IMR-90 (cell line): ENCODE measurements at regions not wholly inside any gene's neighbourhood (a gene's known extent, or its start where the extent isn't known, plus 50 kb on each side); places are given as distances from the start of the nearest gene placed in this dataset.

ENCODE experiments used
- ATAC-seq: fragments of 200-7000 bp; cut with Tn5 transposase; 2 replicates; pipeline ENCODE4 v1.9.1; 2020; ENCODE audit warnings: low read depth, mild to moderate bottlenecking, moderate library complexity
- BruUV-seq: library from RNA; stranded (reverse); fragments of 400-500 nt; replicated peaks from 2 replicates; lab custom pipeline; 2021; lab: Mats Ljungman, UMichigan
- CTCF ChIA-PET: fragments of 300-600 bp; formaldehyde crosslinking; extraction: SDS; loops from one replicate; lab custom pipeline; 2021; ENCODE audit warnings: antibody characterized with exemption; lab: Yijun Ruan, JAX
- POLR2A ChIA-PET: fragments of 300-600 bp; sonication (Branson Sonifier 250); formaldehyde crosslinking; loops from one replicate; lab custom pipeline; 2022; ENCODE audit warnings: antibody characterized with exemption; ENCODE audit not compliant: unreplicated experiment; lab: Charles Lee
- DNase-seq: peaks from one replicate; pipeline ENCODE4 v3.0.0; 2013
- H2AFZ ChIP-seq: replicated peaks from 2 replicates; pipeline ENCODE3; 2013; ENCODE audit warnings: low read length, mild to moderate bottlenecking; ENCODE audit not compliant: poor library complexity
- H2AK5ac ChIP-seq: 2 replicates; pipeline ENCODE4 v1.6.1; 2013; ENCODE audit warnings: low read depth, low read length, inconsistent platforms
- H2AK9ac ChIP-seq: replicated peaks from 2 replicates; pipeline ENCODE3; 2013; ENCODE audit warnings: mild to moderate bottlenecking, low read depth, low read length, moderate library complexity; ENCODE audit not compliant: poor library complexity
- H2BK120ac ChIP-seq: 2 replicates; pipeline ENCODE4 v1.6.1; 2013; ENCODE audit warnings: low read depth, low read length, inconsistent platforms
- H2BK15ac ChIP-seq: 3 replicates; pipeline ENCODE4 v1.6.1; 2013; ENCODE audit warnings: low read depth, low read length, inconsistent platforms
- H2BK20ac ChIP-seq: 2 replicates; pipeline ENCODE4 v1.6.1; 2013; ENCODE audit warnings: low read depth, mild to moderate bottlenecking, inconsistent platforms, low read length, moderate library complexity
- H2BK5ac ChIP-seq: 2 replicates; pipeline ENCODE4 v1.6.1; 2013; ENCODE audit warnings: mild to moderate bottlenecking, low read depth, low read length, inconsistent platforms; ENCODE audit not compliant: poor library complexity, severe bottlenecking
- H3K14ac ChIP-seq: replicated peaks from 2 replicates; pipeline ENCODE4 v1.6.1; 2013; ENCODE audit warnings: low read depth, low read length, inconsistent platforms
- H3K18ac ChIP-seq: 2 replicates; pipeline ENCODE4 v1.6.1; 2013; ENCODE audit warnings: low read depth, low read length, control low read depth
- H3K23ac ChIP-seq: 2 replicates; pipeline ENCODE4 v1.6.1; 2013; ENCODE audit warnings: low read depth, low read length, inconsistent platforms
- H3K27ac ChIP-seq: 2 replicates; pipeline ENCODE4 v1.5.1; 2013; ENCODE audit warnings: mild to moderate bottlenecking, control low read depth, low read length; ENCODE audit not compliant: insufficient read depth
- H3K27me3 ChIP-seq: 2 replicates; pipeline ENCODE4 v1.6.1; 2013; ENCODE audit warnings: low read length; ENCODE audit not compliant: control insufficient read depth, insufficient read depth
- H3K36me3 ChIP-seq: 2 replicates; pipeline ENCODE4 v1.6.1; 2013; ENCODE audit warnings: low read length, mixed read lengths; ENCODE audit not compliant: control insufficient read depth, insufficient read depth
- H3K4ac ChIP-seq: 2 replicates; pipeline ENCODE4 v1.6.1; 2013; ENCODE audit warnings: low read depth, low read length, inconsistent platforms
- H3K4me1 ChIP-seq: 2 replicates; pipeline ENCODE4 v1.6.1; 2013; ENCODE audit warnings: low read length, mixed read lengths; ENCODE audit not compliant: control insufficient read depth, insufficient read depth
- H3K4me2 ChIP-seq: 2 replicates; pipeline ENCODE4 v1.6.1; 2013; ENCODE audit warnings: low read depth, mild to moderate bottlenecking, control low read depth, low read length, moderate library complexity
- H3K4me3 ChIP-seq: 2 replicates; pipeline ENCODE4 v1.5.1; 2013; ENCODE audit warnings: low read depth, mild to moderate bottlenecking, control low read depth, low read length, moderate library complexity; ENCODE audit not compliant: insufficient read depth
- H3K56ac ChIP-seq: 2 replicates; pipeline ENCODE4 v1.6.1; 2013; ENCODE audit warnings: low read length, inconsistent platforms; ENCODE audit not compliant: insufficient read depth; ENCODE audit errors: extremely low read depth
- H3K79me1 ChIP-seq, 2 experiments: 2 replicates each; pipeline ENCODE4 v1.6.1; 2013; ENCODE audit warnings: low read length in 2 of 2, inconsistent platforms in 1 of 2, low read depth in 1 of 2
- H3K9ac ChIP-seq: 2 replicates; pipeline ENCODE4 v1.6.1; 2013; ENCODE audit warnings: low read depth, low read length, control low read depth
- H3K9me1 ChIP-seq: 2 replicates; pipeline ENCODE4 v1.6.1; 2013; ENCODE audit warnings: low read length, inconsistent platforms; ENCODE audit not compliant: insufficient read depth
- H3K9me3 ChIP-seq: 2 replicates; pipeline ENCODE4 v1.6.1; 2013; ENCODE audit warnings: low read length; ENCODE audit not compliant: control insufficient read depth, insufficient read depth
- H4K20me1 ChIP-seq: 2 replicates; pipeline ENCODE4 v1.6.1; 2013; ENCODE audit warnings: low read length, inconsistent platforms; ENCODE audit not compliant: insufficient read depth
- H4K5ac ChIP-seq: 2 replicates; pipeline ENCODE4 v1.6.1; 2013; ENCODE audit warnings: mild to moderate bottlenecking, low read depth, low read length, control low read depth
- H4K8ac ChIP-seq, 2 experiments: 2 replicates each; pipeline ENCODE4 v1.6.1; 2013; ENCODE audit warnings: low read depth in 2 of 2, low read length in 2 of 2, control low read depth in 1 of 2, inconsistent platforms in 1 of 2
- H4K91ac ChIP-seq: 2 replicates; pipeline ENCODE4 v1.6.1; 2013; ENCODE audit warnings: low read depth, low read length, inconsistent platforms; ENCODE audit not compliant: insufficient read depth
- BHLHE40 ChIP-seq: fragments of 150-350 bp; IDR thresholded peaks from 2 replicates; pipeline ENCODE4 v1.6.1; 2016; ENCODE audit warnings: mild to moderate bottlenecking, low read depth, low read length
- CEBPB ChIP-seq: IDR thresholded peaks from 2 replicates; pipeline ENCODE4 v1.6.1; 2012; ENCODE audit warnings: low read depth, low read length, improper control_type of control experiment
- CHD1 ChIP-seq: IDR thresholded peaks from 2 replicates; pipeline ENCODE4 v1.6.1; 2012; ENCODE audit warnings: low read depth, low read length, improper control_type of control experiment
- FOS ChIP-seq: fragments of 150-350 bp; IDR thresholded peaks from 2 replicates; pipeline ENCODE4 v1.6.1; 2016; ENCODE audit warnings: low read depth, low read length
- MAZ ChIP-seq: IDR thresholded peaks from 2 replicates; pipeline ENCODE4 v1.6.1; 2012; ENCODE audit warnings: low read depth, mild to moderate bottlenecking, low read length, improper control_type of control experiment, moderate library complexity, borderline replicate concordance
- NFE2L2 ChIP-seq: fragments of 150-350 bp; IDR thresholded peaks from 2 replicates; pipeline ENCODE4 v1.6.1; 2016; ENCODE audit warnings: low read depth, mild to moderate bottlenecking, low read length
- POLR2A ChIP-seq: IDR thresholded peaks from 2 replicates; pipeline ENCODE4 v1.6.1; 2012; ENCODE audit warnings: mild to moderate bottlenecking, low read depth, low read length
- RAD21 ChIP-seq: IDR thresholded peaks from 2 replicates; pipeline ENCODE4 v1.6.1; 2012; ENCODE audit warnings: low read length, improper control_type of control experiment
- RFX5 ChIP-seq: IDR thresholded peaks from 2 replicates; pipeline ENCODE4 v1.8.0; 2012; ENCODE audit warnings: low read depth, mild to moderate bottlenecking, low read length, moderate library complexity
- WGBS, 2 experiments: methylation state at CpG; one replicate each; pipeline versions ENCODE4 v1.1.5 to v1.1.7; 2013; ENCODE audit warnings: missing lambda C conversion rate in 2 of 2; ENCODE audit not compliant: insufficient read length in 1 of 2; ENCODE audit errors: extremely low coverage in 2 of 2; 5-methylcytosine and 5-hydroxymethylcytosine counted together
- dilution Hi-C: fragments of 300-500 bp; cut with HindIII; formaldehyde crosslinking; loops from one replicate; pipeline ENCODE4 v1.14.3; 2018; ENCODE audit warnings: low sequenced_read_pairs; ENCODE audit not compliant: unreplicated experiment
- in situ Hi-C: fragments of 300-500 bp; cut with MboI; formaldehyde crosslinking; loops from 3 replicates; pipeline ENCODE4 v1.14.3; 2019; ENCODE audit warnings: low sequenced_read_pairs, inconsistent platforms, mixed read lengths
- intact Hi-C: fragments of 100-400 bp; cut with micrococcal nuclease; formaldehyde crosslinking; loops from 2 replicates; pipeline ENCODE4 v1.10.0; 2022
- TF ChIP-seq, protein P1 (sequence below): fragments of 150-350 bp; IDR thresholded peaks from 2 replicates; pipeline ENCODE4 v1.6.1; 2016; ENCODE audit warnings: low read depth, mild to moderate bottlenecking, low read length, moderate library complexity, borderline replicate concordance
- TF ChIP-seq, protein P2 (sequence below): conservative IDR thresholded peaks from 2 replicates; pipeline ENCODE4 v1.5.1; 2012; ENCODE audit warnings: mild to moderate bottlenecking, low read depth, low read length, improper control_type of control experiment
- TF ChIP-seq, protein P3 (sequence below): fragments of 150-350 bp; IDR thresholded peaks from 2 replicates; pipeline ENCODE4 v1.6.1; 2017; ENCODE audit warnings: mild to moderate bottlenecking, antibody characterized with exemption, low read length, low read depth

DNA sequence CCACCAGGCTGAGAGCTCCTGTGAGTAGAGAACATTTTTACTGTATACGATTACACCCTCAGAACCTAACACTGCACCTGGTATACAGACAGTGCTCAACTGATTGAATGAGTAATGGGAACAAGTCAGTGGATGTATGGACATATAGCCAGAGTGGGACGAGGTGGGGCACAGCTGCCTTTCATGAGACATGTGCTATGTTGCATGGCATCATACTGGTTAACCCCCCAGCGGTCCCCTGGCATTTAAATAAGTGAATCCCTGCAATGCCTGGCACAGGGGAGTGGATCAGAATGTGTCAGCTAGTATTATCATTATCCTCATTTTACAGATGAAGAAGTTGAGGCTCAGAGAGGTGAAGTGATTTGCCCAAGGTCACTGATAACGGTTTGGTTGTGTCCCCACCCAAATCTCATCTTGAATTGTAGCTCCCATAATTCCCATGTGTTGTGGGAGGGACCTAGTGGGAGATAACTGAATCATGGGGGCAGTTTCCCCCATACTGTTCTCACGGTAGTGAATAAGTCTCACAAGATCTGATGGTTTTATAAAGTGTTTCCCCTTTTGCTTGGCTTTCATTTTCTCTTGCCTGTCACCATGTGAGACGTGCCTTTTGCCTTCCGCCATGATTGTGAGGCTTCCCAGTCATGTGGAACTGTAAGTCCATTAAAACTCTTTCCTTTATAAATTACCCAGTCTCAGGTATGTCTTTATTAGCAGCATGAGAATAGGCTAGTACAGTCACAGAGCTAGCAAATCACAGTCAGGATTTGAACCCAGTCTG, 56.0 kb upstream of the ATP2B2 start:
- Histone ChIP-seq H2AK9ac (no peak overlapping the region), H3K9me1 (no peaks in the 10 kb centered on the region), H4K20me1 (no peaks in the 10 kb centered on the region), H3K9me3 (no peaks in the 10 kb centered on the region), H2BK5ac (no peak overlapping the region), H2AFZ (no peak overlapping the region), H3K18ac (no peak overlapping the region), H3K27me3 (peaks cover under 1% of the 10 kb centered on the region), H3K9ac (no peak overlapping the region), H2AK5ac (no peak overlapping the region), H3K36me3 (no peaks in the 10 kb centered on the region), H3K56ac (no peak overlapping the region), H4K91ac (no peak overlapping the region), H3K4me1 (no peaks in the 10 kb centered on the region), H3K23ac (no peak overlapping the region), H3K14ac (no peak overlapping the region), H2BK20ac (no peak overlapping the region), H3K4me3 (no peak overlapping the region), H4K8ac (no peak overlapping the region), H2BK120ac (no peak overlapping the region), H4K5ac (no peak overlapping the region), H3K4ac (no peak overlapping the region), H3K79me1 (no peaks in the 10 kb centered on the region), H2BK15ac (no peak overlapping the region), H3K4me2 (no peak overlapping the region), H3K27ac (no peak overlapping the region)
- intact Hi-C loops: no loop called here
- dilution Hi-C loops: no loop called here
- no TSS peak for BruUV-seq
- TF ChIP-seq CEBPB (no peak), POLR2A (no peak), CHD1 (no peak), RFX5 (no peak), FOS (no peak), RAD21 (no peak), NFE2L2 (no peak), MAZ (no peak), BHLHE40 (no peak)
- TF ChIP-seq, protein P1, sequence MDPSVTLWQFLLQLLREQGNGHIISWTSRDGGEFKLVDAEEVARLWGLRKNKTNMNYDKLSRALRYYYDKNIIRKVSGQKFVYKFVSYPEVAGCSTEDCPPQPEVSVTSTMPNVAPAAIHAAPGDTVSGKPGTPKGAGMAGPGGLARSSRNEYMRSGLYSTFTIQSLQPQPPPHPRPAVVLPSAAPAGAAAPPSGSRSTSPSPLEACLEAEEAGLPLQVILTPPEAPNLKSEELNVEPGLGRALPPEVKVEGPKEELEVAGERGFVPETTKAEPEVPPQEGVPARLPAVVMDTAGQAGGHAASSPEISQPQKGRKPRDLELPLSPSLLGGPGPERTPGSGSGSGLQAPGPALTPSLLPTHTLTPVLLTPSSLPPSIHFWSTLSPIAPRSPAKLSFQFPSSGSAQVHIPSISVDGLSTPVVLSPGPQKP: no peak
- TF ChIP-seq, protein P2, sequence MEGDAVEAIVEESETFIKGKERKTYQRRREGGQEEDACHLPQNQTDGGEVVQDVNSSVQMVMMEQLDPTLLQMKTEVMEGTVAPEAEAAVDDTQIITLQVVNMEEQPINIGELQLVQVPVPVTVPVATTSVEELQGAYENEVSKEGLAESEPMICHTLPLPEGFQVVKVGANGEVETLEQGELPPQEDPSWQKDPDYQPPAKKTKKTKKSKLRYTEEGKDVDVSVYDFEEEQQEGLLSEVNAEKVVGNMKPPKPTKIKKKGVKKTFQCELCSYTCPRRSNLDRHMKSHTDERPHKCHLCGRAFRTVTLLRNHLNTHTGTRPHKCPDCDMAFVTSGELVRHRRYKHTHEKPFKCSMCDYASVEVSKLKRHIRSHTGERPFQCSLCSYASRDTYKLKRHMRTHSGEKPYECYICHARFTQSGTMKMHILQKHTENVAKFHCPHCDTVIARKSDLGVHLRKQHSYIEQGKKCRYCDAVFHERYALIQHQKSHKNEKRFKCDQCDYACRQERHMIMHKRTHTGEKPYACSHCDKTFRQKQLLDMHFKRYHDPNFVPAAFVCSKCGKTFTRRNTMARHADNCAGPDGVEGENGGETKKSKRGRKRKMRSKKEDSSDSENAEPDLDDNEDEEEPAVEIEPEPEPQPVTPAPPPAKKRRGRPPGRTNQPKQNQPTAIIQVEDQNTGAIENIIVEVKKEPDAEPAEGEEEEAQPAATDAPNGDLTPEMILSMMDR: no peak
- TF ChIP-seq, protein P3, sequence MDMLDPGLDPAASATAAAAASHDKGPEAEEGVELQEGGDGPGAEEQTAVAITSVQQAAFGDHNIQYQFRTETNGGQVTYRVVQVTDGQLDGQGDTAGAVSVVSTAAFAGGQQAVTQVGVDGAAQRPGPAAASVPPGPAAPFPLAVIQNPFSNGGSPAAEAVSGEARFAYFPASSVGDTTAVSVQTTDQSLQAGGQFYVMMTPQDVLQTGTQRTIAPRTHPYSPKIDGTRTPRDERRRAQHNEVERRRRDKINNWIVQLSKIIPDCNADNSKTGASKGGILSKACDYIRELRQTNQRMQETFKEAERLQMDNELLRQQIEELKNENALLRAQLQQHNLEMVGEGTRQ: no peak
- ChIA-PET CTCF (interaction anchor here (0.8 kb wide), 1 partner anchor 37 kb away, joined by 3 read pairs; no protein-coding TSS in a partner anchor), POLR2A (no interaction called here)
- in situ Hi-C loops: no loop called here
- no CpG with 5 or more reads among the region's 7 CpGs for WGBS, 2 experiments
- ATAC-seq: no peak
- no peak for DNase-seq
